Smooth muscle cell (in vitro differentiated cells): ENCODE measurements at regions not wholly inside any gene's neighbourhood (a gene's known extent, or its start where the extent isn't known, plus 50 kb on each side); places are given as distances from the start of the nearest gene placed in this dataset.

Experiments
- DNase-seq: peaks from one replicate; lab custom pipeline; 2025; ENCODE audit not compliant: unreplicated experiment; lab: John Stamatoyannopoulos, UW
- H2AFZ ChIP-seq: fragments of 200-600 bp; sonication (generic); 2 replicates; pipeline ENCODE4 v1.6.0; 2016; ENCODE audit warnings: antibody characterized with exemption, low read depth, mild to moderate bottlenecking
- H3F3A ChIP-seq: fragments of 200-600 bp; sonication (generic); 2 replicates; pipeline ENCODE4 v1.6.0; 2017; ENCODE audit warnings: antibody characterized with exemption, low read depth
- H3K27ac ChIP-seq: fragments of 200-600 bp; sonication (generic); 2 replicates; pipeline ENCODE4 v1.5.1; 2016; ENCODE audit warnings: low read depth, mild to moderate bottlenecking
- H3K27me3 ChIP-seq: fragments of 200-600 bp; sonication (generic); 2 replicates; pipeline ENCODE4 v1.6.1; 2016; ENCODE audit warnings: low read depth, mild to moderate bottlenecking
- H3K36me3 ChIP-seq: fragments of 200-600 bp; sonication (generic); 2 replicates; pipeline ENCODE4 v1.5.1; 2016; ENCODE audit warnings: low read depth
- H3K4me1 ChIP-seq: fragments of 200-600 bp; sonication (generic); 2 replicates; pipeline ENCODE4 v1.5.1; 2016; ENCODE audit warnings: low read depth
- H3K4me2 ChIP-seq: fragments of 200-600 bp; sonication (generic); 2 replicates; pipeline ENCODE4 v1.6.0; 2016; ENCODE audit warnings: mild to moderate bottlenecking
- H3K4me3 ChIP-seq: fragments of 200-600 bp; sonication (generic); 2 replicates; pipeline ENCODE4 v1.5.1; 2016; ENCODE audit warnings: mild to moderate bottlenecking
- H3K79me2 ChIP-seq: fragments of 200-600 bp; sonication (generic); 2 replicates; pipeline ENCODE4 v1.6.0; 2016; ENCODE audit warnings: low read depth, mild to moderate bottlenecking
- H3K9ac ChIP-seq: fragments of 200-600 bp; sonication (generic); 2 replicates; pipeline ENCODE4 v1.6.0; 2016; ENCODE audit warnings: low read depth
- H3K9me3 ChIP-seq: fragments of 200-600 bp; sonication (generic); replicated peaks from 2 replicates; pipeline ENCODE4 v1.5.1; 2016; ENCODE audit warnings: low read depth
- H4K20me1 ChIP-seq: fragments of 200-600 bp; sonication (generic); 2 replicates; pipeline ENCODE4 v1.6.0; 2016; ENCODE audit warnings: low read depth
- CTCF ChIP-seq: fragments of 200-600 bp; sonication (generic); IDR thresholded peaks from 2 replicates; pipeline ENCODE4 v1.5.1; 2017; ENCODE audit warnings: borderline replicate concordance, mild to moderate bottlenecking, antibody characterized with exemption; ENCODE audit not compliant: insufficient read depth, poor library complexity, severe bottlenecking
- WGBS: methylation state at CpG from one replicate; pipeline ENCODE4 v1.1.7; 2016; ENCODE audit warnings: low lambda C conversion rate; 5-methylcytosine and 5-hydroxymethylcytosine counted together

GRCh38 chr16:17607075-17607509 is 136.3 kb upstream of the XYLT1 start:
- H3K79me2 ChIP-seq = no peaks in the 10 kb centered on the region
- 51% methylated on average over 4 of the region's 4 CpGs for WGBS

GRCh38 chr16:17606460-17606859 is 135.7 kb upstream of the XYLT1 start:
- no peaks in the 10 kb centered on the region for H3F3A ChIP-seq
- TF ChIP-seq CTCF = no peak
- no peaks in the 10 kb centered on the region for H4K20me1 ChIP-seq
- no peak overlapping the region for H2AFZ ChIP-seq
- H3K79me2 ChIP-seq = no peaks in the 10 kb centered on the region
- no peaks in the 10 kb centered on the region for H3K27me3 ChIP-seq
- H3K9me3 ChIP-seq = no peaks in the 10 kb centered on the region
- 0% methylated on average over 1 of the region's 1 CpG for WGBS
- H3K4me3 ChIP-seq = no peak overlapping the region
- H3K27ac ChIP-seq = no peak overlapping the region
- no peak for DNase-seq
- H3K36me3 ChIP-seq = no peaks in the 10 kb centered on the region
- H3K9ac ChIP-seq = no peak overlapping the region
- H3K4me2 ChIP-seq = peak overlapping the region; percentile 23
- H3K4me1 ChIP-seq = peaks cover 10% of the 10 kb centered on the region

More at GRCh38 chr16:17607075-17607509, 136.3 kb upstream of the XYLT1 start:
- Histone ChIP-seq H3K27me3 (no peaks in the 10 kb centered on the region), H2AFZ (no peak overlapping the region), H3K9ac (no peak overlapping the region), H3F3A (no peaks in the 10 kb centered on the region), H3K9me3 (no peaks in the 10 kb centered on the region), H3K4me2 (peak overlapping the region; percentile 23), H3K4me3 (no peak overlapping the region), H3K27ac (no peak overlapping the region), H3K36me3 (no peaks in the 10 kb centered on the region), H3K4me1 (peaks cover 10% of the 10 kb centered on the region), H4K20me1 (no peaks in the 10 kb centered on the region)
- DNase-seq = no peak
- TF ChIP-seq CTCF = no peak

GRCh38 chr16:17605784-17606183 is 135.0 kb upstream of the XYLT1 start:
- H3K4me2 ChIP-seq = peak overlapping the region; percentile 23
- no peak for DNase-seq
- no peak overlapping the region for H3K27ac ChIP-seq
- no peak for TF ChIP-seq CTCF
- H3K4me3 ChIP-seq = no peak overlapping the region
- no peaks in the 10 kb centered on the region for H3F3A ChIP-seq
- H3K4me1 ChIP-seq = peaks cover 10% of the 10 kb centered on the region
- no peaks in the 10 kb centered on the region for H4K20me1 ChIP-seq
- no peaks in the 10 kb centered on the region for H3K36me3 ChIP-seq
- no peak overlapping the region for H2AFZ ChIP-seq
- H3K79me2 ChIP-seq = no peaks in the 10 kb centered on the region
- WGBS = 96% methylated on average over 4 of the region's 4 CpGs
- H3K27me3 ChIP-seq = no peaks in the 10 kb centered on the region
- no peak overlapping the region for H3K9ac ChIP-seq
- H3K9me3 ChIP-seq = no peaks in the 10 kb centered on the region

GRCh38 chr16:17603626-17604025 is 132.9 kb upstream of the XYLT1 start:
- no peak for TF ChIP-seq CTCF
- DNase-seq = no peak

More at GRCh38 chr16:17603626-17604025, 132.9 kb upstream of the XYLT1 start:
- H2AFZ ChIP-seq = no peak overlapping the region
- 81% methylated on average over 1 of the region's 1 CpG for WGBS
- H3K27ac ChIP-seq = no peak overlapping the region
- H3K36me3 ChIP-seq = no peaks in the 10 kb centered on the region
- H3K4me3 ChIP-seq = no peak overlapping the region
- no peaks in the 10 kb centered on the region for H3F3A ChIP-seq
- H3K79me2 ChIP-seq = no peaks in the 10 kb centered on the region
- no peaks in the 10 kb centered on the region for H3K27me3 ChIP-seq
- peaks cover 10% of the 10 kb centered on the region for H3K4me1 ChIP-seq
- no peaks in the 10 kb centered on the region for H4K20me1 ChIP-seq
- H3K9ac ChIP-seq = no peak overlapping the region
- H3K4me2 ChIP-seq = no peak overlapping the region
- peaks cover 6% of the 10 kb centered on the region for H3K9me3 ChIP-seq
